ENCODE measurements at regions not wholly inside any gene's neighbourhood (a gene's known extent, or its start where the extent isn't known, plus 50 kb on each side); places are given as distances from the start of the nearest gene placed in this dataset.

GRCh38 chr4:53886090-53886489 is 178.3 kb downstream of the CHIC2 start:
- TF ChIP-seq CTCF (IDR thresholded peaks at IDR 0.05; ENCODE audit: borderline replicate concordance, extremely low read depth, low read length, poor library complexity, severe bottlenecking) (no peak), EZH2 (IDR thresholded peaks at IDR 0.05; ENCODE audit: borderline replicate concordance, low read depth, low read length, severe bottlenecking) (no peak)
